ENCODE measurements at regions not wholly inside any gene's neighbourhood (a gene's known extent, or its start where the extent isn't known, plus 50 kb on each side); places are given as distances from the start of the nearest gene placed in this dataset.

DNA sequence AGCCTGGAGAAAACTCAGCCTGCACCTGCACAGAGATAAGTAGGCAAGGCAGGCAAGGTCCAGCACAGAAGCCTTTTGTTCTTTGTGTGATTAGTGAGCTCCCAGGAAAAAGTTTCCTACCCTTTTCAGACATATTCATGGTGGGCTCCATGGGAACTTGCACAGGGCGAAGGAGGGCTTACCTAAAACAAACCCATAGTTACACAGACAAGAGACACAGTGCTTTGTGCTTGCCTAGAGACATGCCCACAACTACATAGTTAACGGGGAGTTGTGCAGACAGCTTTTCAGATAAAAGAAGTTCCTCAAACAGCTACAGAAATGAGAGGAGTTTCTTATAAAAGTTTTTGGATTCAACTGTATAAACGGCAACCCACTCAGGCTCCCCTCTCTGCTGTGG lies 180.5 kb downstream of the GLUD2 start:
- TF ChIP-seq, protein P1, sequence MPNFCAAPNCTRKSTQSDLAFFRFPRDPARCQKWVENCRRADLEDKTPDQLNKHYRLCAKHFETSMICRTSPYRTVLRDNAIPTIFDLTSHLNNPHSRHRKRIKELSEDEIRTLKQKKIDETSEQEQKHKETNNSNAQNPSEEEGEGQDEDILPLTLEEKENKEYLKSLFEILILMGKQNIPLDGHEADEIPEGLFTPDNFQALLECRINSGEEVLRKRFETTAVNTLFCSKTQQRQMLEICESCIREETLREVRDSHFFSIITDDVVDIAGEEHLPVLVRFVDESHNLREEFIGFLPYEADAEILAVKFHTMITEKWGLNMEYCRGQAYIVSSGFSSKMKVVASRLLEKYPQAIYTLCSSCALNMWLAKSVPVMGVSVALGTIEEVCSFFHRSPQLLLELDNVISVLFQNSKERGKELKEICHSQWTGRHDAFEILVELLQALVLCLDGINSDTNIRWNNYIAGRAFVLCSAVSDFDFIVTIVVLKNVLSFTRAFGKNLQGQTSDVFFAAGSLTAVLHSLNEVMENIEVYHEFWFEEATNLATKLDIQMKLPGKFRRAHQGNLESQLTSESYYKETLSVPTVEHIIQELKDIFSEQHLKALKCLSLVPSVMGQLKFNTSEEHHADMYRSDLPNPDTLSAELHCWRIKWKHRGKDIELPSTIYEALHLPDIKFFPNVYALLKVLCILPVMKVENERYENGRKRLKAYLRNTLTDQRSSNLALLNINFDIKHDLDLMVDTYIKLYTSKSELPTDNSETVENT (CRISPR knock-in tag; IDR thresholded peaks at IDR 0.05), result no peak
- TF ChIP-seq POLR2A (conservative IDR thresholded peaks at IDR 0.05) (no peak), TOE1 (IDR thresholded peaks at IDR 0.05; ENCODE audit: borderline replicate concordance) (no peak), TOE1 (CRISPR knock-in tag; IDR thresholded peaks at IDR 0.05; ENCODE audit: borderline replicate concordance, low read depth) (no peak), WHSC1 (IDR thresholded peaks at IDR 0.05; ENCODE audit: low read length) (no peak)

Data from K562 (cell line).